ENCODE measurements at regions not wholly inside any gene's neighbourhood (a gene's known extent, or its start where the extent isn't known, plus 50 kb on each side); places are given as distances from the start of the nearest gene placed in this dataset.

- TF ChIP-seq AFF4 (CRISPR knock-in tag; IDR thresholded peaks at IDR 0.05; ENCODE audit: borderline replicate concordance) (no peak), NR2C2 (CRISPR knock-in tag; IDR thresholded peaks at IDR 0.05) (no peak), SMAD3 (CRISPR knock-in tag; IDR thresholded peaks at IDR 0.05; ENCODE audit: borderline replicate concordance) (no peak), NFYB (CRISPR knock-in tag; conservative IDR thresholded peaks at IDR 0.05; ENCODE audit: low read depth) (no peak; the same call in 1 of the 2 replicates), CTCF (IDR thresholded peaks at IDR 0.05) (no peak)
- TF ChIP-seq, protein P1, sequence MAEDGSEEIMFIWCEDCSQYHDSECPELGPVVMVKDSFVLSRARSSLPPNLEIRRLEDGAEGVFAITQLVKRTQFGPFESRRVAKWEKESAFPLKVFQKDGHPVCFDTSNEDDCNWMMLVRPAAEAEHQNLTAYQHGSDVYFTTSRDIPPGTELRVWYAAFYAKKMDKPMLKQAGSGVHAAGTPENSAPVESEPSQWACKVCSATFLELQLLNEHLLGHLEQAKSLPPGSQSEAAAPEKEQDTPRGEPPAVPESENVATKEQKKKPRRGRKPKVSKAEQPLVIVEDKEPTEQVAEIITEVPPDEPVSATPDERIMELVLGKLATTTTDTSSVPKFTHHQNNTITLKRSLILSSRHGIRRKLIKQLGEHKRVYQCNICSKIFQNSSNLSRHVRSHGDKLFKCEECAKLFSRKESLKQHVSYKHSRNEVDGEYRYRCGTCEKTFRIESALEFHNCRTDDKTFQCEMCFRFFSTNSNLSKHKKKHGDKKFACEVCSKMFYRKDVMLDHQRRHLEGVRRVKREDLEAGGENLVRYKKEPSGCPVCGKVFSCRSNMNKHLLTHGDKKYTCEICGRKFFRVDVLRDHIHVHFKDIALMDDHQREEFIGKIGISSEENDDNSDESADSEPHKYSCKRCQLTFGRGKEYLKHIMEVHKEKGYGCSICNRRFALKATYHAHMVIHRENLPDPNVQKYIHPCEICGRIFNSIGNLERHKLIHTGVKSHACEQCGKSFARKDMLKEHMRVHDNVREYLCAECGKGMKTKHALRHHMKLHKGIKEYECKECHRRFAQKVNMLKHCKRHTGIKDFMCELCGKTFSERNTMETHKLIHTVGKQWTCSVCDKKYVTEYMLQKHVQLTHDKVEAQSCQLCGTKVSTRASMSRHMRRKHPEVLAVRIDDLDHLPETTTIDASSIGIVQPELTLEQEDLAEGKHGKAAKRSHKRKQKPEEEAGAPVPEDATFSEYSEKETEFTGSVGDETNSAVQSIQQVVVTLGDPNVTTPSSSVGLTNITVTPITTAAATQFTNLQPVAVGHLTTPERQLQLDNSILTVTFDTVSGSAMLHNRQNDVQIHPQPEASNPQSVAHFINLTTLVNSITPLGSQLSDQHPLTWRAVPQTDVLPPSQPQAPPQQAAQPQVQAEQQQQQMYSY (CRISPR knock-in tag; IDR thresholded peaks at IDR 0.05) = no peak
Observed at GRCh38 chr3:177358091-177358976, 161.1 kb upstream of the TBL1XR1 start (continued).

DNA sequence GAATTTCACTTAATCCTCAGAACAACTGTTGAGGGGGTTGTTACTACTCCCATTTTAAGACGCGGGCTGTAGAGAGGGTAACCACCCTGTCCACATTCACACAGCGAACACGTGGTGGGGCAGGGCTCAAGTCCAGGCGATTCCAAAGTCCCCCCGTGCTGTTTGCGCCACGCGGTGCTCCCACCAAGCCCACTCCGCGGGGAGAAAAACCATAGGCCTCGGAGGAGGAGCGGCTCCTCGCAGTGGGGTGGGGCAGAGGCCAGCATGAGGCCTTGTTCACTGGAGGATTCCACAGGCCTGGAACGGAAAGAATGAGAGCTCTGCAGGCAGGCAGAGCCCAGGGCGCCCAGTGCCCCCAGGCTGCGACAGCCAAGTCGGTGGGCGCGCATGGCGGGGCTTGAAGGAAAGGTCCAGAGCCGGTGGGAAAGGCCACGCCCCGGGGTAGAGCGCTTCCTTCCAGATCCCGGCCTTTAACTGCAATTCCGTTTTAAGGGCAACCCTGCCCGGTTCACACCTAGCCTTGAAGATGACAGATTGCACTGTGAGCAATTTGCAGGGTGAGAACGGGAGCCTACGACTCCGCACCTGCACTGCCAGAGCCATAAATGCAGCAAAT is 161.8 kb upstream of the TBL1XR1 start:
- H3K27ac Mint-ChIP-seq = peak overlapping the region; percentile 94
- peak; percentile 40 for ATAC-seq
- TF ChIP-seq CTCF (IDR thresholded peaks at IDR 0.05) = no peak
- TF ChIP-seq FOXK1 (CRISPR knock-in tag; IDR thresholded peaks at IDR 0.05) = 0 out of 2 replicates have a peak, but pooled peaks have one; percentile 45
- TF ChIP-seq AFF4 (CRISPR knock-in tag; IDR thresholded peaks at IDR 0.05; ENCODE audit: borderline replicate concordance) = no peak
- peak; percentile 63 for TF ChIP-seq ZNF423 (CRISPR knock-in tag; IDR thresholded peaks at IDR 0.05)
- no peak for TF ChIP-seq CREB1 (CRISPR knock-in tag; IDR thresholded peaks at IDR 0.05)
- TF ChIP-seq, protein P2, sequence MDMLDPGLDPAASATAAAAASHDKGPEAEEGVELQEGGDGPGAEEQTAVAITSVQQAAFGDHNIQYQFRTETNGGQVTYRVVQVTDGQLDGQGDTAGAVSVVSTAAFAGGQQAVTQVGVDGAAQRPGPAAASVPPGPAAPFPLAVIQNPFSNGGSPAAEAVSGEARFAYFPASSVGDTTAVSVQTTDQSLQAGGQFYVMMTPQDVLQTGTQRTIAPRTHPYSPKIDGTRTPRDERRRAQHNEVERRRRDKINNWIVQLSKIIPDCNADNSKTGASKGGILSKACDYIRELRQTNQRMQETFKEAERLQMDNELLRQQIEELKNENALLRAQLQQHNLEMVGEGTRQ (CRISPR knock-in tag; IDR thresholded peaks at IDR 0.05) = 0 out of 2 replicates have a peak, but pooled peaks have one; percentile 16
- TF ChIP-seq SMAD3 (CRISPR knock-in tag; IDR thresholded peaks at IDR 0.05; ENCODE audit: borderline replicate concordance) = 0 out of 2 replicates have a peak, but pooled peaks have one; percentile 56

More for the DNA sequence above, 161.8 kb upstream of the TBL1XR1 start:
- Mint-ChIP-seq H3K4me3 (peak overlapping the region; percentile 68), H3K9me3 (no peaks in the 10 kb centered on the region), H3K4me1 (peaks cover 52% of the 10 kb centered on the region), H3K27me3 (ENCODE audit: low read depth) (peaks cover 31% of the 10 kb centered on the region), H3K36me3 (no peaks in the 10 kb centered on the region)
- ChIA-PET CTCF (interaction anchor here (1.9 kb wide), 2 partner anchors 162 to 540 kb away, joined by 5 to 11 read pairs; partner anchors contain the start of gene TBL1XR1), POLR2A (interaction anchor here (1.6 to 5.0 kb wide), 2 partner anchors 162 to 167 kb away, joined by 5 to 78 read pairs; partner anchors contain the start of gene TBL1XR1)
- DNase-seq (ENCODE audit: low spot score) = peak; percentile 72
